ENCODE measurements at regions not wholly inside any gene's neighbourhood (a gene's known extent, or its start where the extent isn't known, plus 50 kb on each side); places are given as distances from the start of the nearest gene placed in this dataset.
"Not testable (repeated sequence)": the region's sequence is repeated elsewhere in the genome, so short reads cannot be mapped to it uniquely, and the experiment has no call there.

DNA sequence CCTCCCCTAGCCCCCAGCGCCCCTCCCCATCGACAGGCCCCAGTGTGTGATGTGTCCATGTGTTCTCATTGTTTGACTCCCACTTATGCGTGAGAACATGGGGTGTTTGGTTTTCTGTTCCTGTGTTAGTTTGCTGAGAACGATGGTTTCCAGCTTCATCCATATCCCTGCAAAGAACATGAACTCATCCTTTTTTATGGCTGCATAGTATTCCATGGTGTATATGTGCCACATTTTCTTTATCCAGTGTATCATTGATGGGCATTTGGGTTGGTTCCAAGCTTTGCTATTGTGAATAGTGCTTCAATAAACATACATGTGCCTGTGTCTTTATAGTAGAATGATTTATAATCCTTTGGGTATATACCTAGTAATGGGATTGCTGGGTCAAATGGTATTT lies 107.6 kb upstream of the ADGRG2 start:
- TF ChIP-seq POLR2A (IDR thresholded peaks at IDR 0.05; ENCODE audit: low read length); GATA1 (IDR thresholded peaks at IDR 0.05; ENCODE audit: low read depth, low read length): not testable (repeated sequence)
